Heart right ventricle (tissue), 16 donors: ENCODE measurements at regions not wholly inside any gene's neighbourhood (a gene's known extent, or its start where the extent isn't known, plus 50 kb on each side); places are given as distances from the start of the nearest gene placed in this dataset.

Experiments used
- ATAC-seq, 8 donors: fragments of 200-7000 bp; cut with Tn5 transposase; one replicate each; pipeline ENCODE4 v1.9.1; 2020; ENCODE audit warnings: mild to moderate bottlenecking in 8 of 8, moderate library complexity in 8 of 8, moderate number of reproducible peaks in 1 of 8
- DNase-seq, 2 donors: peaks; one replicate each; pipeline ENCODE4 v3.0.0-alpha.2; 2020
- H3K27ac ChIP-seq, 10 donors: fragments of 200-600 bp; sonication (generic) in 2 of 10; one replicate each; pipeline versions ENCODE4 v1.5.0 to v1.8.0; 2020 to 2022; ENCODE audit warnings: mild to moderate bottlenecking in 3 of 10
- H3K27me3 ChIP-seq, 7 donors: fragments of 200-600 bp; one replicate each; pipeline ENCODE4 v1.8.0; 2021 to 2022; ENCODE audit warnings: mild to moderate bottlenecking in 2 of 7
- H3K36me3 ChIP-seq, 9 donors: fragments of 200-600 bp; sonication (generic) in 1 of 9; one replicate each; pipeline versions ENCODE4 v1.5.0 to v1.8.0; 2020 to 2022; ENCODE audit warnings: mild to moderate bottlenecking in 2 of 9
- H3K4me1 ChIP-seq, 9 donors: fragments of 200-600 bp; sonication (generic) in 1 of 9; one replicate each; pipeline versions ENCODE4 v1.5.0 to v1.8.0; 2020 to 2022; ENCODE audit warnings: mild to moderate bottlenecking in 4 of 9
- H3K4me3 ChIP-seq, 10 donors: fragments of 200-600 bp; sonication (generic) in 2 of 10; one replicate each; pipeline versions ENCODE4 v1.5.0 to v1.8.0; 2020 to 2022; ENCODE audit warnings: mild to moderate bottlenecking in 7 of 10, moderate library complexity in 2 of 10
- H3K9me3 ChIP-seq, 11 donors: fragments of 200-600 bp in 10 of 11; sonication (generic) in 2 of 11; one replicate each; pipeline versions ENCODE4 v1.5.0 to v1.8.0; 2013 to 2022; ENCODE audit warnings: mild to moderate bottlenecking in 2 of 11, control low read depth in 1 of 11, moderate library complexity in 1 of 11
- CTCF ChIP-seq, 9 donors: fragments of 200-600 bp; sonication (generic) in 2 of 9; IDR thresholded peaks; one replicate each; pipeline versions ENCODE4 v1.5.0 to v1.8.0; 2021 to 2022; ENCODE audit warnings: antibody characterized with exemption in 9 of 9, mild to moderate bottlenecking in 5 of 9, moderate library complexity in 1 of 9
- WGBS, 2 donors: extraction: QIAGEN DNeasy Blood & Tissue Kit; methylation state at CpG; one replicate each; pipeline ENCODE4 v1.1.7; 2013; ENCODE audit warnings: inconsistent platforms in 1 of 2; 5-methylcytosine and 5-hydroxymethylcytosine counted together
- intact Hi-C, 10 donors: fragments of 100-400 bp; cut with DNase I; formaldehyde crosslinking; loops; one replicate each; pipeline versions ENCODE4 v1.11.1 to v1.14.2; 2022
- donor health status: Arrhythmogenic right ventricular cardiomyopathy.
- donor health status: ischemic (EF 13 %, LVEDD 7.1; RV severe dilation, severe dysfunction).
- donor health status: healthy with polysubstance abuse.
- donor health status: DM: no; HTN: yes; CAD: no.
- donor health status: DM: no; HTN: no; CAD: no.
- donor health status: ischemic (EF 25% LVEDD 6.9; RV normal size, moderate dysfunction).
- donor health status: ischemic (EF 25% LVEDD 5.7; RV mildly dilated, moderate dysfunction).
- donor health status: healthy.
- donor health status: DM: yes; HTN: yes; CAD: no.
- donor health status: Ischemic cardiomyopathy.
- donor health status: ischemic (EF 35%, LVEDD 5.7; RV mildly dilated, moderate dysfunction).
- donor health status: nonischemic (EF 11% LVEDD 7.7; RV severe dilation, severe dysfunction).
- donor health status: DM: yes; HTN: yes; CAD: no.
- donor health status: PGD.
- donor health status: ischemic (EF 29% LVEDD 5.4; RV normal size, mild dysfunction).
- donor health status: nonischemic (EF 23%, LVEDD 6.1; RV moderate dilation, normal function).

DNA sequence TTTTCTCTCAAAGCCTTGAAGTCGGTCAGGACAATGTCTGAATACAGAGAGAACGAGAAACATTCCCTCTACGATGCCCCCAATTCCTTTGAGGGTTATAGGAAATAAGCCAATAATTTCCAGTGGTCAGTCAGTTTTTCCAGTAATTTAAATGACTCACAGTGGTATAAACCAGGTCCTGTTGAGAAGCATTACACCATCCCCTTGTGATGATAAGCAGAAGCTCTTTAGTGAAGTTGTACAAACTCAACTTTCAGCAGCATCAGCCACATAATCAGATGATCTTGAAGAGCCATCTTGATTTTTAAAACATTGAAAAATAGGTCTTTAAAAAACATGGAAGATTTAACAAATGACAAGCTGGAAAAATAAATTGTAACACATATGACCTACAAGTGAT is 173.9 kb upstream of the ZNF462 start:
- ATAC-seq (no peak), DNase-seq (no peak)
- Histone ChIP-seq H3K9me3 (no peaks in the 10 kb centered on the region), H3K27me3 (no peaks in the 10 kb centered on the region), H3K4me3 (no peak overlapping the region), H3K4me1 (no peaks in the 10 kb centered on the region), H3K36me3 (no peaks in the 10 kb centered on the region), H3K27ac (no peak overlapping the region)
- intact Hi-C loops, result no loop called here
- WGBS, 2 donors, result 73 to 78% methylated on average over 3 of the region's 3 CpGs
- TF ChIP-seq CTCF (IDR thresholded peaks at IDR 0.05), result no peak

GRCh38 chr9:106691627-106692026 is 171.3 kb upstream of the ZNF462 start:
- no peak for TF ChIP-seq CTCF (IDR thresholded peaks at IDR 0.05)
- Histone ChIP-seq H3K4me3 (no peak overlapping the region), H3K36me3 (no peaks in the 10 kb centered on the region), H3K4me1 (peaks cover 0 to 3% (median 0%) of the 10 kb centered on the region in 9 donors), H3K9me3 (no peaks in the 10 kb centered on the region), H3K27ac (no peak overlapping the region), H3K27me3 (no peaks in the 10 kb centered on the region)
- intact Hi-C loops, result no loop called here
- WGBS, 2 donors, result 81 to 83% methylated on average over 6 of the region's 6 CpGs
- no peak for ATAC-seq
- no peak for DNase-seq

DNA sequence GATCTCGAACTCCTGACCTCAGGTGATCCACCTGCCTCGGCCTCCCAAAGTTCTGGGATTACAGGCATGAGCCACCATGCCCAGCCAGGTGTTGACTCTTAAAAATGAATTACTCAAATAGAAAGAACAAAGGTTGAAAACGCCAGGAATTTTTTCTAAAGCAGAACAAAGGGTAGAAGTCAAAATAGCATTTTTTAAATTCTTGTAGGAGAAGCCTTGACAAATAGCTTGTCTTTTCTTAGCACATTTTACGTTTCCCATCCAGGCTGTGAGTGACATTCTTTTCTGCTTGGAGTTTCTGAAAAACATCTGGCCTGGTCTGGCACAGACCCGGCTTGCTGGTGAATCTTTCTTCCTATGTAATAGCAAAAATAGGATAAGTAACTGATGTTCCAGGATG is 169.4 kb upstream of the ZNF462 start:
- no peak overlapping the region for H3K27ac ChIP-seq
- 77 to 79% methylated on average over 5 of the region's 5 CpGs for WGBS, 2 donors
- TF ChIP-seq CTCF (IDR thresholded peaks at IDR 0.05), result no peak
- H3K4me1 ChIP-seq, result peaks cover 0 to 18% (median 11%) of the 10 kb centered on the region in 9 donors
- ATAC-seq (no peak), DNase-seq (no peak)
- intact Hi-C loops, result no loop called here
- H3K36me3 ChIP-seq, result no peaks in the 10 kb centered on the region
- H3K9me3 ChIP-seq, result no peaks in the 10 kb centered on the region
- no peak overlapping the region for H3K4me3 ChIP-seq
- no peaks in the 10 kb centered on the region for H3K27me3 ChIP-seq

DNA sequence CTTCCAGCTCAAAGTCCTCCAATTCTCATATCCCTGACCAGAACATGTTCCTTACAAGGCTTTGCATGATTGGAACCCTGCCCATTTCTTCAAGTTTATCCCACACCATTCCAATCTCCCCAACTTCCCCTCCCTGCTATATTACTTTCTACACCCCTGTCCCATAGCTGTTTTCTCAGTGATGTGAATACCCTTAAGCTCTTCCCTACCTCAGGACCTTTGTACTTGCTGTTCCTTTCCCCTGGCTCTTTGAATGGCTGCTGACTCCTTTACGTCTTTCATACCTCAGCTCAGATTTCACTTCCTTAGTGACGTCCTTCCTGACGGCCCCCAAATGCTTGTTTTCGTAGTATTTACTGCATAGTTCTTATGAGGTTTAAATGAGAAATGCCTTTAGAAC is 166.2 kb upstream of the ZNF462 start:
- WGBS, 2 donors, result 72 to 77% methylated on average over 4 of the region's 4 CpGs
- intact Hi-C loops, result no loop called here
- H3K27ac ChIP-seq, result no peak overlapping the region

More for the DNA sequence above, 166.2 kb upstream of the ZNF462 start:
- no peak for TF ChIP-seq CTCF (IDR thresholded peaks at IDR 0.05)
- Histone ChIP-seq H3K4me1 (peaks cover 0 to 22% (median 14%) of the 10 kb centered on the region in 9 donors), H3K4me3 (no peak overlapping the region), H3K9me3 (no peaks in the 10 kb centered on the region), H3K27me3 (no peaks in the 10 kb centered on the region), H3K36me3 (no peaks in the 10 kb centered on the region)
- ATAC-seq, result no peak
- DNase-seq, result no peak
